Neuron (in vitro differentiated cells): ENCODE measurements at regions not wholly inside any gene's neighbourhood (a gene's known extent, or its start where the extent isn't known, plus 50 kb on each side); places are given as distances from the start of the nearest gene placed in this dataset.
A peak's percentile ranks its signal among the peaks of the same experiment; 100 is the strongest.
"Not testable (repeated sequence)": the region's sequence is repeated elsewhere in the genome, so short reads cannot be mapped to it uniquely, and the experiment has no call there.

Experiments
- H2AFZ ChIP-seq: one replicate; pipeline ENCODE4 v1.6.1; 2013; ENCODE audit warnings: low read depth, mild to moderate bottlenecking, inconsistent platforms, low read length, moderate library complexity
- H3K27me3 ChIP-seq: one replicate; pipeline ENCODE4 v1.6.1; 2013; ENCODE audit warnings: low read length; ENCODE audit not compliant: insufficient read depth
- H3K36me3 ChIP-seq: one replicate; pipeline ENCODE4 v1.6.1; 2013; ENCODE audit warnings: low read length; ENCODE audit not compliant: insufficient read depth
- H3K4me1 ChIP-seq: one replicate; pipeline ENCODE4 v1.6.1; 2013; ENCODE audit warnings: low read length; ENCODE audit not compliant: insufficient read depth
- H3K4me3 ChIP-seq: 2 replicates; pipeline ENCODE4 v1.5.1; 2013; ENCODE audit warnings: mild to moderate bottlenecking, low read length, moderate library complexity
- H3K9me3 ChIP-seq: one replicate; pipeline ENCODE4 v1.6.1; 2013; ENCODE audit warnings: low read length

DNA sequence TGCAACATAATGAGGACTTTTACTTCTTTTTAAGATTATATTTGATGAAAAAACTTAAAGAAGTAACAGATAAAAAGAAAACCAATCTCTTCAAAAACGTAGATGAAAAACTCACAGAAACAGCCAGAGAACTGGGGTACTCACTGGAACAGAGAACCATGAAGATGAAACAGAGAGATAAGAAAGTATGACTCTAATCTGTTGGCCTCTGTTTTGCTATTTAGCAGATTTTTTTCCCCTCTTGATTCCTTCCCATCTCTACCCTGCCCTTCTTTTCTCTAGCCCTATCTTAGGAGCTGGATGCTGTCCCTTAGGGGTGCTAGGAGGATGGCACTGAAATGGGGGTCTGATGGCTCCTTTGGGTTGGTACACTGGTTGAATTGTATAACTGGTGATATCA lies 97.5 kb upstream of the FREM1 start:
- Histone ChIP-seq H3K27me3 (no peaks in the 10 kb centered on the region), H3K4me3 (no peak overlapping the region), H3K36me3 (no peaks in the 10 kb centered on the region), H2AFZ (no peak overlapping the region), H3K9me3 (no peaks in the 10 kb centered on the region), H3K4me1 (no peaks in the 10 kb centered on the region)

DNA sequence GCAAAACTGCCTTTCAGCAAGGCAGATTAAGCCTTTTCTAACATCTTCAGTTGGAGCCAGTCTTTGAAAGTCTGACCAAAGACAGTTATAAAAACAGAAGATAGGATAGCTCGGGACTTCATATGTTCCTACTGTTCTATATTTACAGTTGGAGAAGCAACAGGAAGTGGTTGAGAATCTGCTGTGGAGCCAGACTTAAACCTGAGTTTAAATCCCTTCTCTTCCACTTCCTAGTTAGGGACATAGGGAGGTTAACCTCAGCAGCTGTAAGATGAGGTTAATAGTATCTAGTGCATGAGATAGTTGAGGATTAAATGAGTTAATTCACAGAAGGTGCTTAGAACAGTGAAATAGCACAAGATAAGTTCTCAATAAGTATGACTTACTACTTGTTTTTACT lies 84.5 kb upstream of the FREM1 start:
- Histone ChIP-seq H3K36me3 (no peaks in the 10 kb centered on the region), H3K9me3 (no peaks in the 10 kb centered on the region), H3K27me3 (no peaks in the 10 kb centered on the region), H2AFZ (no peak overlapping the region), H3K4me3 (no peak overlapping the region), H3K4me1 (peaks cover 16% of the 10 kb centered on the region)

DNA sequence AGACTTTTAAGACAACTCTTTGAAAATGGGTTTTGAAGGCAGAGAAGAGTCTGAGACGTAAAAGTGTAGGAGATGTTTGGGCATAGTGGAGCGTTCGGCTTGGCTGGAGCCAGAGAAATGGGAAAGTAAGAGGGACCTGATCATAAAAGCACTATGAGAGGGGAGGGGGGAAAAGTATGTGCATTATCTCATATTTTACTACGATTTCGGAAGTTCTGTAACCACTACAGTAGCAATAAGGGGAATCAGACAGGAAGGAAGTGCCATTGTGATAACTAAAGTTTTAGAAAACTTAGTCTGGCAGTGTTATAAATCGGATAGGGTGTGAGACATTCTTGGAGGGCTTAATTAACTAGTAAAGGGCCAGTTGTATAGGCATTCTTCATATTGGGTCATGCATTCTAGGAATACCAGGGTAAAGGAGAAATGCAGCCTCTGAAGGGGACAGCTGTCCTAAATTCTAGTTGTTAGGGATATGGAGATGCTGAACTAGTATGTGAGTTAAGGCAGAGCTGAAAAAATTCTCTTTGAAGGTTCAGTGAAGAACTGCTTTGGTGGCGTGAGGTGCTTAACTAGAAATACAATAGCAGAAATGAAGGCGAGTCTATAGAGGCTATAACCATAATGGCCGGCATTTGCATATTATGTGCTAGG lies 83.8 kb upstream of the FREM1 start:
- Histone ChIP-seq H3K9me3 (no peaks in the 10 kb centered on the region), H2AFZ (peak overlapping the region; percentile 89), H3K4me3 (peak overlapping the region; percentile 76), H3K27me3 (no peaks in the 10 kb centered on the region), H3K4me1 (peaks cover 16% of the 10 kb centered on the region), H3K36me3 (no peaks in the 10 kb centered on the region)

DNA sequence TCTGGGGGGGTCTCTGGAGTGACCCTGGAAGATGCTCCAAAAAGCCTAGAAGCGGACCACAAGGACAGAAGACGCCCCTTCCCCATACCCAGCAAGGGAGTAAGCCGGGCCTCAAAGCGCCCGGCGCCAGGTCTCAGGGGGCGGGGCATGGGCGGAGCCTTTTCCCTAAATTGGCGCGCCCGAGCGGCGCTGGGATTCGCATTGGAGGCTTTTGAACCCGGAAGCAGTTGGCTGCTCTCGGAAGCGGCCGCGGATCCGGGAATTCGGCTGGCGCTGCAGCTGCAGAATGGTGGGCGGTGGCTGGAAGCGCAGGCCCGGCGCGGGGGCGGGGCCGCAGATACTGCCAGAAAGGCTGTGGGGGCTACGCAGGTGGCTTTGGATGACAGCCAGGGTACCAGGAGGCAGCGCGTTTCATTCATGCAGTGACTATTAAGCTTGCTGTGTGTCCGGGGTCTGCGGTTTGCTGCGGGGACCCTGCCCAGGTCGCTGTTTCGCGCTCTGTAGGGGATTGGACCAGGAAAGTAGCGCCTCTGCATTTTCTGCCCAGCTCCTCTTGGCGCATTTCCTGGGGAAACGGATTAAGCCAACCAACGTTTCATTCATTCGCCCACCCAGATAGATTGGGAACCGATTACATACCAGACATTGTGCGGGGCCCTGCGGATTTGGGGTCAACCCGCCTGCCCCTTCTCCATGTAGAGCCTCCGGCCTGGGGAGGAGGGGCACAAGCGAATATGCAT lies 83.0 kb upstream of the FREM1 start:
- Histone ChIP-seq H3K27me3 (no peaks in the 10 kb centered on the region), H3K36me3 (no peaks in the 10 kb centered on the region), H2AFZ (peak overlapping the region; percentile 89), H3K4me3 (peak overlapping the region; percentile 76), H3K4me1 (peaks cover 16% of the 10 kb centered on the region), H3K9me3 (no peaks in the 10 kb centered on the region)

DNA sequence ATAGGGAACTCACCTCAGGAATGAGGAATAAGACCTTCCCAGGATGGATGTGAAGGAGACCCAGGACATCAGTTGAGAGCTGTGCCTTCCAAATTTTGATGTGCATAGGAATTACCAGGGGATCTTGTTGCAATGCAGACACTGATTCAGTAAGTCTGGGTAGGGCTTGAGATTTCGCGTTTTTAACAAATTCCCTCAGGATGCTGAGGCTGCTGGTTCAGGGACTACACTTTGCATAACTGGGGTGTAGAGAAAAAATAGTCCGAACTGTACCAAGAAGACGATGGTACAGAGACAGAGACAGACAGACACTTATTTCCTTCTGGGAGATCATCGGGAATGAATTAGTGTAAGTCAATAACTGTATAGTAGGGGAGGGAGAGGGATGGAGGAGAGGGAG lies 82.3 kb upstream of the FREM1 start:
- Histone ChIP-seq H3K9me3 (no peaks in the 10 kb centered on the region), H3K4me3 (peak overlapping the region; percentile 76)

DNA sequence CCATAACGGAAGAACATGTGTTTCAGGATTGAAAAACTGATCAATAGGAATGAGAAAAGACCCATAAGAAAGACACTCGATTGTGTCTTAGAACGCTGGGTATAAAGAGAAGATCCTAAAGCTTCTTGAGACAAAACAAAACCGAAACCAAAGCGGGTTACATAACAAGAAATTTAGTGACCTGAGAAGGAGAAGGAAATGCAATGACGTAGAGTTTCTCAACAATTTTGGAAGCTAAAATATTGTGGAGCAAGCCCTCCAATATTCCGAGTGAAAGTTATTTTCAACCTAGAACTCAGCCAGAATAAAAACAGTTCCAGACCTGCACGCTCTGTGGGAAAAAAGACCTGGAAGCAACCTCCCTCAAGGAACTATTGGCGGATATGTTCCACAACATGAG lies 81.9 kb upstream of the FREM1 start:
- Histone ChIP-seq H3K4me3 (peak overlapping the region; percentile 76), H3K27me3 (no peaks in the 10 kb centered on the region), H3K9me3 (no peaks in the 10 kb centered on the region), H3K36me3 (peaks cover 5% of the 10 kb centered on the region), H2AFZ (no peak overlapping the region), H3K4me1 (peaks cover 16% of the 10 kb centered on the region)

More for the DNA sequence above, 82.3 kb upstream of the FREM1 start:
- H3K36me3 ChIP-seq = peaks cover under 1% of the 10 kb centered on the region
- H2AFZ ChIP-seq = peak overlapping the region; percentile 89
- H3K4me1 ChIP-seq = peaks cover 16% of the 10 kb centered on the region
- no peaks in the 10 kb centered on the region for H3K27me3 ChIP-seq

DNA sequence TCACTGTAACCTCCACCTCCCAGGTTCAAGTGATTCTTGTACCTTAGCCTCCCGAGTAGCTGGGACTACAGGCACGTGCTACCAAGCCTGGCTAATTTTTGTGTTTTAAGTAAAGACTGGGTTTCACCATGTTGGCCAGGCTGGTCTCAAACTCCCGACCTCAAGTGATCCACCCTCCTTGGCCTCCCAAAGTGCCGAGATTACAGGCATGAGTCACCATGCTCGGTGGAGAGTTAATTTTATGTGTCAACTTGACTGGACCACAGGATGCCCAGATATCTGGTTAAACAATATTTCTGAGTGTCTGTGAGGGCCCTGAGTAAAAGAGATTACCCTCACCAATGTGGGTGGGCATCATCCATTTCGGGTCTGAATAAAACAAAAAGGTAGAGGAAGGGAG lies 80.4 kb upstream of the FREM1 start:
- H2AFZ ChIP-seq, H3K9me3 ChIP-seq, H3K36me3 ChIP-seq, H3K4me3 ChIP-seq, H3K27me3 ChIP-seq: not testable (repeated sequence)
- peaks cover 16% of the 10 kb centered on the region for H3K4me1 ChIP-seq

DNA sequence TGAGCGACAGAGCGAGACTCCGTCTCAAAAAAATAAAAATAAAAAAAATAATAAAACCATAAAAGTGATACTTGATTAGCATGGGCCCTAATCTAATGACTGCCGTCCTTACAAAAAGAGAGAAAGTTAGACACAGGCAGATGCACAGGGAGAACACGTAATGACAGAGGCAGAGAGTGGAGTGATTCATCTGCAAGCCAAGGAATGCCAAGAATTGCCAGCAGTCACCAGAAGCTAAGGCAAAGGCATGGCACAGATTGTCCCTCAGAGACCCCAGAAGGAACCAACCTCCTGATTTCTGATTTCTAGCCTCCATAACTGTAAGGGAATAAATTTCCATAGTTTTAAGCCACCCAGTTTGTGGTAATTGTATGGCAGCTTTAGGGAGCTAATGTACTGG lies 79.6 kb upstream of the FREM1 start:
- H3K4me1 ChIP-seq = peaks cover 16% of the 10 kb centered on the region
- H3K4me3 ChIP-seq = no peak overlapping the region
- no peaks in the 10 kb centered on the region for H3K27me3 ChIP-seq
- H3K9me3 ChIP-seq = no peaks in the 10 kb centered on the region
- H3K36me3 ChIP-seq = peaks cover 11% of the 10 kb centered on the region
- no peak overlapping the region for H2AFZ ChIP-seq

DNA sequence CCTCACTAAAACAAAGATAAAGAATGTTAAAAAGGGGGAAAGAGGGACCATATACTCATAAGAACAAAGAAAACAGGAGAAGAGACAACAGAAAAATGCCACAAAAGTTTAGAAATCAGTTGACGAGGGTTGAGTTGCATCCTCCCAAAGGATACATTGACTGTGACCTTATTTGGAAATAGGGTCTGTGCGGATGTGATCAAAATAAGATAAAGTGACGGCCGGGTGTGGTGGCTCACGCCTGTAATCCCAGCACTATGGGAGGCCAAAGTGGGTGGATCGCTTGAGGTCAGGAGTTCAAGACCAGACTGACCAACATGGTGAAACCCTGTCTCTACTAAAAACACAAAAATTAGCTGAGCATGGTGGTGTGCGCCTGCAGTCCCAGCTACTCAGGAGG lies 79.1 kb upstream of the FREM1 start:
- H3K4me3 ChIP-seq, H3K27me3 ChIP-seq, H2AFZ ChIP-seq, H3K9me3 ChIP-seq: not testable (repeated sequence)
- H3K36me3 ChIP-seq = peaks cover 11% of the 10 kb centered on the region
- peaks cover 16% of the 10 kb centered on the region for H3K4me1 ChIP-seq

DNA sequence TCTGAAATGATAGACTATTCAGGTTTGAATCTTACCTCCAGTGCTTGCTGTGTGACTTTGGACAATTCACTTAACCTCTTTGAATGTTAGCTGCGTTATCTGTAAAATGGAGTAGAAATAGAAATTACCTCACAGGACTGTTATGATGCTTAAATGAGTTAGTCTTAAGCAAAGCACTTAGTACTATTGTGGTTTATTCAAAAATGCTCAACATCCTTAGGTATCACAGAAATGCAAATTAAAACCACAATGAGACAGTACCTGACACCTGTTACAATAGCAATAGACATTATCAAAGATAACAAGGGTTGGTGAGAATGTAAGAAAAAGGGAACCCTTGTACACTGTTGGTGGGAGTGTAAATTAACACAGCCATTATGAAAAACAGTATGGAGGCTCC lies 77.6 kb upstream of the FREM1 start:
- Histone ChIP-seq H2AFZ (no peak overlapping the region), H3K4me1 (peaks cover 11% of the 10 kb centered on the region), H3K9me3 (no peaks in the 10 kb centered on the region), H3K4me3 (no peak overlapping the region), H3K27me3 (no peaks in the 10 kb centered on the region), H3K36me3 (peaks cover 11% of the 10 kb centered on the region)

DNA sequence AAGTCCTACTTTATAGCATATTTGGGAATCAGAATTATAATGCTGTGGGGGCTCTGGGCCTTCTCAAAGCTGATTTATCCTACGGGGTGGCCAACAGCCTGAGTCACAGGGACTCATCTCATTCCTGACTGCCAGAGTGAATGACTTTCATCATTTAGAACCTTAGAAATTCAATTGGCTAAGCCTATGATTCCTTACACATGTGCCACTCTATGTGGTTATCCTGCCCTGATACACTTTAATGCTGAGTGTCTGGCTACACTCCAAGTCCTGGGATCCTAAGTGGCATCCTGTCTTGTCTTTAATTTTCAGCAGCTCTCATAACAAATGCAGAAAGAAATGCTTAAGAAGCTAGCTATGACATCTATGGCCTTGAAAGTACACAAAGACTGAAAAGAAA lies 75.2 kb upstream of the FREM1 start:
- Histone ChIP-seq H3K9me3 (no peaks in the 10 kb centered on the region), H3K4me3 (no peak overlapping the region), H2AFZ (no peak overlapping the region), H3K27me3 (no peaks in the 10 kb centered on the region), H3K36me3 (peaks cover 14% of the 10 kb centered on the region), H3K4me1 (no peaks in the 10 kb centered on the region)

DNA sequence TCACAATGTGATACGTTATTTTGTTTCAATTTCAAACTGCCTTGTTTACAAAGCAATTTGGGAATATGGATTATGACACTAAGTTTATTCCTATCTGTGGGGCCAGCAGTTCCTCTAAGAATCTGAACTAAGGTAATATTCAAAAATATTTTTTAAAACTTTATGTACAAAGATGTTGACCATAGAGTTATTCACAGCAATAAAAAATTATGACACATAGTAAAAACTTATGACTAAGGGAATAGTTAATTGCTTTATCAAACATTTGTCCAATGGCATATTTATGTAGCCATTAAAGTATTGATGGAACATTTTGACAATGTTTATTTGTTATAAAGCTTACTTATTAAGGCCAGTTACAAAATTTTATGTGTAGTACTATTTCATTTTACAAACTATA lies 73.4 kb upstream of the FREM1 start:
- no peaks in the 10 kb centered on the region for H3K4me1 ChIP-seq
- H3K4me3 ChIP-seq = no peak overlapping the region
- H2AFZ ChIP-seq = no peak overlapping the region
- H3K27me3 ChIP-seq = no peaks in the 10 kb centered on the region
- H3K36me3 ChIP-seq = peaks cover 14% of the 10 kb centered on the region
- no peaks in the 10 kb centered on the region for H3K9me3 ChIP-seq

DNA sequence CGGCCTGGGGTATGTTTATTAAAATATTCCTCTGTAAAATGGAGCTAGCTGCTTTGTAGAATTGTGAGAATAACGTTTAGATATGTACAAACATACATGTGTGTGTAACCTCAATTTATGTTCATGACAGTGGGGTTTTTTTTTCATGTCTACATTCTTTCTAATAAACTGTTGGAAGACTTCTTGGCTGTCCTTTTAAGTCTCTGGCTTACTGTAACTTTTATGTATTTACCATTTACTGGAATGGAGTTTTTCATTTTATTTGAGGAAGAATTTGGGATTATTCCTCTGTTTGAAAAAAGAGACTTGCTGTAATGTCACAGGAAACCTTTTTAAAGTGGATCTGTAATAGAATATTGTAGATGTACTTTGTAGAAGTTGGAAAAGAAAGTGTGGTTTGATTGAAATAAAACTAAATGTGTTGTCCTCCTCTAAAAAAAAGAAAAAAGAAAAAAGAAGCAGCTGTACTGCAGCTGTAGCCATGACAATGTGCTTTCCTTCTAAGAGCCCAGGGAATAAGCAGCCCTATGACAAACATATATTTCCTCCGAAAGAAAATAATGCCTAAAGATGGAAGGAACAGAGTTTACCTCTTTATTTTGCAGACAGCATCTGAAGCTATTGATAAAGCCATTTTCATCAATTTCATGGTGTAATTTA lies 71.2 kb upstream of the FREM1 start:
- Histone ChIP-seq H3K27me3 (no peaks in the 10 kb centered on the region), H3K36me3 (peaks cover 9% of the 10 kb centered on the region), H3K4me3 (no peak overlapping the region), H2AFZ (no peak overlapping the region), H3K4me1 (no peaks in the 10 kb centered on the region), H3K9me3 (no peaks in the 10 kb centered on the region)
